AML-193 (cell line): ENCODE measurements at regions not wholly inside any gene's neighbourhood (a gene's known extent, or its start where the extent isn't known, plus 50 kb on each side); places are given as distances from the start of the nearest gene placed in this dataset.

Experiments
- DNase-seq, 2 experiments: peaks; one replicate each; lab custom pipeline; 2025; lab: John Stamatoyannopoulos, UW

GRCh38 chr2:51505533-51505932, 473.6 kb upstream of the NRXN1 start:
- DNase-seq = no peak

- no peak for DNase-seq
Measured at GRCh38 chr2:51490576-51491234, 458.8 kb upstream of the NRXN1 start.

- no peak for DNase-seq
Measured at GRCh38 chr2:51484605-51485004, 452.7 kb upstream of the NRXN1 start.

GRCh38 chr2:51483720-51484119, 451.8 kb upstream of the NRXN1 start:
- no peak for DNase-seq

GRCh38 chr2:51472783-51473182, 440.9 kb upstream of the NRXN1 start:
- DNase-seq = no peak

GRCh38 chr2:51472300-51472699, 440.4 kb upstream of the NRXN1 start:
- DNase-seq = no peak

GRCh38 chr2:51469102-51469501, 437.2 kb upstream of the NRXN1 start:
- DNase-seq = no peak

GRCh38 chr2:51465326-51465725, 433.4 kb upstream of the NRXN1 start:
- no peak for DNase-seq

- DNase-seq = no peak
Measured at GRCh38 chr2:51454177-51454576, 422.2 kb upstream of the NRXN1 start.

- no peak for DNase-seq
Measured at GRCh38 chr2:51448911-51449310, 417.0 kb upstream of the NRXN1 start.

- no peak for DNase-seq
Measured at GRCh38 chr2:51441786-51442185, 409.9 kb upstream of the NRXN1 start.

- DNase-seq = no peak
Measured at GRCh38 chr2:51424418-51424817, 392.5 kb upstream of the NRXN1 start.

- no peak for DNase-seq
Measured at GRCh38 chr2:51420511-51420910, 388.6 kb upstream of the NRXN1 start.

- no peak for DNase-seq
Measured at GRCh38 chr2:51413726-51414125, 381.8 kb upstream of the NRXN1 start.

- no peak for DNase-seq
Measured at GRCh38 chr2:51410331-51410730, 378.4 kb upstream of the NRXN1 start.

GRCh38 chr2:51409920-51410319, 378.0 kb upstream of the NRXN1 start:
- no peak for DNase-seq

GRCh38 chr2:51404226-51404625, 372.3 kb upstream of the NRXN1 start:
- no peak for DNase-seq

GRCh38 chr2:51401546-51401945, 369.6 kb upstream of the NRXN1 start:
- DNase-seq = no peak

GRCh38 chr2:51387235-51387634, 355.3 kb upstream of the NRXN1 start:
- DNase-seq = no peak

- no peak for DNase-seq
Measured at GRCh38 chr2:51379997-51380396, 348.1 kb upstream of the NRXN1 start.

GRCh38 chr2:51368250-51368649, 336.3 kb upstream of the NRXN1 start:
- DNase-seq = no peak

- DNase-seq = no peak
Measured at GRCh38 chr2:51350100-51350499, 318.2 kb upstream of the NRXN1 start.

GRCh38 chr2:51344886-51345285, 313.0 kb upstream of the NRXN1 start:
- DNase-seq = no peak
